Tibial nerve (tissue), 4 donors: ENCODE measurements at regions not wholly inside any gene's neighbourhood (a gene's known extent, or its start where the extent isn't known, plus 50 kb on each side); places are given as distances from the start of the nearest gene placed in this dataset.

Experiments
- CTCF ChIP-seq, 5 experiments: fragments of 200-600 bp in 3 of 5; fragments of 450-650 bp in 2 of 5; sonication (generic) in 3 of 5; IDR thresholded peaks; one replicate each; pipeline ENCODE4 v1.5.1; 2016 to 2019; ENCODE audit warnings: antibody characterized with exemption in 5 of 5, mild to moderate bottlenecking in 3 of 5, moderate library complexity in 2 of 5
- EP300 ChIP-seq, 2 donors: sonication (generic); formaldehyde crosslinking; IDR thresholded peaks; one replicate each; pipeline ENCODE4 v1.6.1; 2017; ENCODE audit warnings: antibody characterized with exemption in 2 of 2, mild to moderate bottlenecking in 1 of 2

- no peak for TF ChIP-seq CTCF (IDR thresholded peaks at IDR 0.05)
- no peak for TF ChIP-seq EP300 (IDR thresholded peaks at IDR 0.05)
Observed at GRCh38 chrY:7951187-7951852, 1039.8 kb upstream of the AMELY start.
